Anterior cingulate cortex (tissue), 58 donors: ENCODE measurements at regions not wholly inside any gene's neighbourhood (a gene's known extent, or its start where the extent isn't known, plus 50 kb on each side); places are given as distances from the start of the nearest gene placed in this dataset.
"Not testable (repeated sequence)": the region's sequence is repeated elsewhere in the genome, so short reads cannot be mapped to it uniquely, and the experiment has no call there.

Source experiments
- DNase-seq, 58 donors: peaks; one replicate each; lab custom pipeline; 2025; lab: John Stamatoyannopoulos, UW

- no peak for DNase-seq
Measured at GRCh38 chr19:30096596-30097370, 154.7 kb downstream of the URI1 start.

GRCh38 chr19:30097746-30098280 lies 155.8 kb downstream of the URI1 start:
- DNase-seq: no peak

GRCh38 chr19:30102239-30102638 lies 160.2 kb downstream of the URI1 start:
- DNase-seq: peak in 1 of 58 donors; percentile 5

- no peak for DNase-seq
Measured at GRCh38 chr19:30102666-30103065, 160.6 kb downstream of the URI1 start.

- no peak for DNase-seq
Measured at GRCh38 chr19:30103981-30104380, 161.9 kb downstream of the URI1 start.

- DNase-seq: no peak
Measured at GRCh38 chr19:30105316-30105715, 163.3 kb downstream of the URI1 start.

GRCh38 chr19:30105727-30106126 lies 163.7 kb downstream of the URI1 start:
- no peak for DNase-seq

- no peak for DNase-seq
Measured at GRCh38 chr19:30106417-30107095, 164.5 kb downstream of the URI1 start.

GRCh38 chr19:30107251-30107650 lies 165.2 kb downstream of the URI1 start:
- DNase-seq: no peak

- no peak for DNase-seq
Measured at GRCh38 chr19:30109565-30109964, 167.5 kb downstream of the URI1 start.

GRCh38 chr19:30111021-30111855 lies 169.2 kb downstream of the URI1 start:
- DNase-seq: no peak

GRCh38 chr19:30112171-30112570 lies 170.1 kb downstream of the URI1 start:
- no peak for DNase-seq

GRCh38 chr19:30112666-30113065 lies 170.6 kb downstream of the URI1 start:
- no peak for DNase-seq

- no peak for DNase-seq
Measured at GRCh38 chr19:30113186-30113585, 171.1 kb downstream of the URI1 start.

- not testable (repeated sequence) for DNase-seq
Measured at GRCh38 chr19:30114095-30114494, 172.1 kb downstream of the URI1 start.

GRCh38 chr19:30115947-30116346 lies 173.9 kb downstream of the URI1 start:
- DNase-seq: no peak

GRCh38 chr19:30116530-30116929 lies 174.5 kb downstream of the URI1 start:
- no peak for DNase-seq

GRCh38 chr19:30116984-30117555 lies 175.0 kb downstream of the URI1 start:
- DNase-seq: no peak

GRCh38 chr19:30117636-30118145 lies 175.7 kb downstream of the URI1 start:
- DNase-seq: no peak

- no peak for DNase-seq
Measured at GRCh38 chr19:30118221-30118620, 176.2 kb downstream of the URI1 start.
